NCI-H524 treated with DMSO at 0.1 percent for 48 hours (cell line): ENCODE measurements at regions not wholly inside any gene's neighbourhood (a gene's known extent, or its start where the extent isn't known, plus 50 kb on each side); places are given as distances from the start of the nearest gene placed in this dataset.
"Not testable (repeated sequence)": the region's sequence is repeated elsewhere in the genome, so short reads cannot be mapped to it uniquely, and the experiment has no call there.

ENCODE experiments used
- DNase-seq: peaks from one replicate; lab custom pipeline; 2025; lab: John Stamatoyannopoulos, UW

- DNase-seq, result peak; percentile 13
Observed at GRCh38 chr2:154507186-154507585, 191.3 kb upstream of the KCNJ3 start.

- DNase-seq, result no peak
Observed at GRCh38 chr2:154518872-154519271, 179.6 kb upstream of the KCNJ3 start.

GRCh38 chr2:154520951-154521350 is 177.5 kb upstream of the KCNJ3 start:
- not testable (repeated sequence) for DNase-seq

DNA sequence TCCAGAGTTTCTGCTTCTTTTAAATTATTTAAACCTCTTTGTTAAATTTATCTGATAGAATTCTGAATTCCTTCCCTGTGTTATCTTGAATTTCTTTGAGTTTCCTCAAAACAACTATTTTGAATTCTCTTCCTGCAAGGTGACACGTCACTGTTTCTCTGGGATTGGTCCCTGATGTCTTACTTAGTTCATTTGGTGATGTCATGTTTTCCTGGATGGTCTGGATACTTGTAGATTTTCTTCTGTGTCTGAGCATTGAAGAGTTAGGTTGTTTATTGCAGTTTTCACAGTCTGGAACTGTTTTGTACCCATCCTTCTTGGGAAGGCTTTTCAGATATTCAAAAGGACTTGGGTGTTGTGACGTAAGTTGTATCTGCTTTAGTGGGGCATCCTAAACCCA is 172.3 kb upstream of the KCNJ3 start:
- DNase-seq, result no peak

DNA sequence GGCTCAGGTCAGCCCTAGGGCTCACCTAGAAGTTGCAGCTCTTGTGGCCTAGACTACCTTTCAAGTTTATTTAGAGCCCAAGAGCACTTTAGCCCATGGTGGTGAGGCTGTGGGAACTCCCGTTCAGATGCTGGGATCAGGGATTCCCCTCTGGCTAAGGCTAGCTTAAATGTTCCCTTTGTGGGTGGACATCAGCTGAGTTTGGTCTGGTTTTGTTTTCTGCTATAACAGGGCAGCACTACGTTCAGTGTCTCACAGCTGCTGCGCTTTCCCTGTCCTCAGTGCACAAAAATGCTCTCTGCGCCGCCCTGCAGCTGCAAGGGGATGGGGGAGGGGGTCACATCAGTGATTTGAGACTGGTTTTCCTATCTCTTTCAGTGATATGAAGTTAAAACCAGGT is 170.5 kb upstream of the KCNJ3 start:
- DNase-seq, result no peak

DNA sequence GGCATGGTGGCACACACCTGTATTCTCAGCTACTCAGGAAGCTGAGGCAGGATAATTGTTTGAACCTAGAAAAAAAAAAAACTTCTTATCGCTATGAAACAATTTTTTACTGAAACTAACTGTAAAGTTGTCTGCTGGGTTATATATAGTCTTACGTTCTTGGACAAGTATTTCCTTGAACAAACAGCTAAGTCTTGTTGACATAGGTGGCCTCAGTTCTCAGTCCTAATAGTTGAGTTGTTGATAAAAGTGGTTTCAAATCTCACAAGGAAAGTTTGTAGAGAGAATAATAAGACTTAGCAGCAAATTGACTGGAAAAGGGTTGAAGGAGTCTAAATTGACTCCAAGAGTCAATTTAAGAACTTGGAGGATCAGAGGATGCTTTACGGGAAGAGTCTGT is 166.5 kb upstream of the KCNJ3 start:
- no peak for DNase-seq

DNA sequence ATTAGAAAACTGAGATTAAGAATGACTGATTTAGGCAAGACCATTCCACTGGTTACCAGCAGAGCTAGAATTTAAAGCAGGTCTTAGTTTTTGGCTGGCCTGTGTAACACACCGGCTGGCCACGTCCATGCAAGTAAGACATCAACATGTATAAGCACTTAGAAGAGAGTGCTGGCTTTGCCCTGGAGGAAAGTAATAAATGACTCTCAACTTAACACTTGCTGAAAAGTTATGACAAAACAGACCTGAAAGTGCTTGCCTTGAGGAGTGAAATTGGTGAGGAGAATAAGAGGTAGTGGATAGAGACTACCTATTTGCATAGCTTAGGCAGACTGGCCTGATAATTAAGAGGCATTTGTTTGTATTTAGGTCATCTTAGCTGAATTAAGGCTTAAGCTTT is 165.7 kb upstream of the KCNJ3 start:
- no peak for DNase-seq

GRCh38 chr2:154533300-154533940 is 165.1 kb upstream of the KCNJ3 start:
- no peak for DNase-seq

- DNase-seq, result no peak
Observed at GRCh38 chr2:154537024-154537423, 161.5 kb upstream of the KCNJ3 start.

- DNase-seq, result no peak
Observed at GRCh38 chr2:154537843-154538450, 160.5 kb upstream of the KCNJ3 start.

- DNase-seq, result no peak
Observed at GRCh38 chr2:154546341-154546740, 152.2 kb upstream of the KCNJ3 start.

GRCh38 chr2:154549869-154550268 is 148.6 kb upstream of the KCNJ3 start:
- DNase-seq, result no peak

DNA sequence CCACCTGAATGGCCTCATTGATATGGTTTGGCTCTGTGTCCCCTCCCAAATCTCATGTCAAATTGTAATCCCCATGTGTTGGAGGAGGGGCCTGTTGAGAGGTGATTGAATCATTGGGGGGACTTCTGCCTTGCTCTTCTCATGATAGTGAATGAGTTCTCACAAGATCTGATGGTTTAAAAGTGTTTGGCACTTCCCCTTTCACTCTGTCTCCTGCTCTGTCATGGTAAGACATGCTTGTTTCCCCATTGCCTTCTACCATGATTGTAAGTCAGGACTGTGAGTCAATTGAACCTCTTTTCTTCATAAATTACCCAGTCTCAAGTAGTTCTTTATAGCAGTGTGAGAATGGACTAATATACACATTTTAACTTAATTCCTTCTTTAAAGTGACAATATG is 146.8 kb upstream of the KCNJ3 start:
- DNase-seq, result no peak

- no peak for DNase-seq
Observed at GRCh38 chr2:154554046-154554445, 144.4 kb upstream of the KCNJ3 start.

- DNase-seq, result no peak
Observed at GRCh38 chr2:154555710-154556109, 142.8 kb upstream of the KCNJ3 start.

GRCh38 chr2:154556146-154556545 is 142.3 kb upstream of the KCNJ3 start:
- DNase-seq, result no peak

GRCh38 chr2:154556607-154557006 is 141.9 kb upstream of the KCNJ3 start:
- no peak for DNase-seq

GRCh38 chr2:154557906-154558305 is 140.6 kb upstream of the KCNJ3 start:
- DNase-seq, result no peak

- no peak for DNase-seq
Observed at GRCh38 chr2:154565433-154565832, 133.1 kb upstream of the KCNJ3 start.

DNA sequence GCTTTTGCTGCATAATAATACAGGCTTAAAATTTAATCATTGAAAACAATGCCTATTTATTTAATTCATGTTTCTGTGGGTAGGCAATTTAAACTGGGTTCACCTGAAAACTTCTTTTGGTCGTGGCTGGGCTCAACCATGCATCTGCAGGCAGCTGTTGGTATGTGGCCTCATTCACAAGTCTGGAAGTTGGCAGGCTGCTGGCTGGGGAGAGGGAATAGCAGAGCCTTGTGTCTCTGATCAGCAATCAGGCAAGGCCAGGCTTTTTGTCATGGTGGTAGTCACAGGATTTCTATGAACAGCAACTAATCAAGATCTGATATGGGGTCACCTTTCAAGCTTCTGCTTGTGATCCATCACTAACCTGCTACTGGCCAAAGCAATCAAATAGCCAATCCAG is 130.1 kb upstream of the KCNJ3 start:
- DNase-seq, result no peak

- no peak for DNase-seq
Observed at GRCh38 chr2:154570501-154570900, 128.0 kb upstream of the KCNJ3 start.

DNA sequence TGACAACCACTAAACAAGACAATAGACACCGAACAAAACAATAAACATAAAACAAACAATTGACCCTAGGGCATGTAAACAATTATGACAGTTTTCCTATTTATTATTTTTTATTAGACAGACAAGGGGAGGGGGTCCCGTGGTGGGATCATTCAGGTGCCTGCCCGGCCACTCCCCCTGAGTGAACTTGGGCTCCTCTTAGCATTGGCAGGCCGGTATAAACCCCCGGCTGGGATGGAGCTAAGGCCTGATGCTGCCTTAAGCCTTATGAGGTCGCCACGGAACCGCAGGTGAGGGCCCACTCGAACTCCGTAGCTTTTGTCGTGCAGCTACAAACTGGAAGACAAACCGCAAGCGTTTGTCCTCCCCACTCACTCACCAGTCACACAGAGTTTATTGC is 121.8 kb upstream of the KCNJ3 start:
- DNase-seq, result not testable (repeated sequence)

DNA sequence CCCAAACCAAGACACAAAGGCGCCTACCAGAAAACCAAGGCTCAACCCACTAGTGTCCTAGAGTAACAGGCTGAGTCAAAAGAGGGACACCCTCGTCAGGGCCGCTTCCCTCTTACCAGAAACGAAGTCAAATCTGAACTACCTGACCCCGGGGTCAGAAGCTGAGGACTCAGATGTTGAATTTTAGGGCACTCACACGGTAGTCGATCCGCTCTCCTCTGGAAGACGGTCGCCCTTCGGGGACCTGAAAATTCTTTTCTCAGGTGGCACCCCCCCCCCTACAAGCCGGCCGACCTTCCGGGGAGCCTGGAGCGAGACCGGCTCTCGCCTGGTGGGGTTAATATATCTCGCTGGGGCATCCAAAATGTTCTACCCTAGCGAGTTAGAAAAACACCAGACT is 121.1 kb upstream of the KCNJ3 start:
- DNase-seq, result no peak

- no peak for DNase-seq
Observed at GRCh38 chr2:154580767-154581166, 117.7 kb upstream of the KCNJ3 start.
